Amniotic epithelial cell (primary cell): ENCODE measurements at regions not wholly inside any gene's neighbourhood (a gene's known extent, or its start where the extent isn't known, plus 50 kb on each side); places are given as distances from the start of the nearest gene placed in this dataset.
"Not testable (repeated sequence)": the region's sequence is repeated elsewhere in the genome, so short reads cannot be mapped to it uniquely, and the experiment has no call there.

Source experiments
- DNase-seq: peaks from one replicate; pipeline ENCODE4 v3.0.0-alpha.2; 2010; ENCODE audit warnings: low read depth

DNA sequence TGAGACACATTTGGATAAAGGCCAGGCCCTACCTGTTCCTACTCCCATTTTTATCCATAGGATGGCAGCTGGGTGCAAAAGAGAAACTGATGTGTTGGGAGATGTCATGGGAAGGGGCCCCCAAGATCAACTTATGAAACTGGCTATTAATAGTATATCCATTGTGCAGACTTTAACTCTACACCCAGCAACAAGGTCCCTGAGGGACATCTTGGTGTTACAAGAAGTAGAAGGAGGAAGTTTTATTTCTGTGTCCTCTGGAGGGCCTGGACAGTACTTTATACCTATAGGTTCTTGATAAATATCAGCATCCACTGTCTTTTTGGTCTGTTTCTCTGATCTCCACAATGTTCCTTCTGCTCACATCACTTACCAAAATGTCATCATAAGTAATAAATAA is 84.6 kb downstream of the BTG1 start:
- no peak for DNase-seq

DNA sequence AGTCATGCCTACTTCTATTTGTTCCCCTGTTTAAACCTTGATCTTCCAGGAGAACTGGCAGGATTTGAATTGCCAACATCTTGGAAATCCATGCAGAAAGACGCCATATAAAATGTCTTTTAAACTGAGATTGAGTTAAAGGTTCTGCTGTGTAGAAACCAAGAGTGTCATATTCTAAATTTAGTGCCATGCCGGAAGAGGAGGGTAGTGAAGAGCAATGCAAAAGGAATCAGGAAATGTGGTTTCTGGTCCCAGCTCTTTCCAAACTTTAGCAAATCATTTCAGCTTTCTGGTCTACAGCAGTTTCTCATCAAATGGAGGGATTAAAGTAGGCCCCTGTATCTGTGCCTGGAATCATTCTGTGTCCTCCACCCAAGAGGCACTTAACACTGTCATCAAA is 85.7 kb downstream of the BTG1 start:
- DNase-seq, result peak; percentile 88

DNA sequence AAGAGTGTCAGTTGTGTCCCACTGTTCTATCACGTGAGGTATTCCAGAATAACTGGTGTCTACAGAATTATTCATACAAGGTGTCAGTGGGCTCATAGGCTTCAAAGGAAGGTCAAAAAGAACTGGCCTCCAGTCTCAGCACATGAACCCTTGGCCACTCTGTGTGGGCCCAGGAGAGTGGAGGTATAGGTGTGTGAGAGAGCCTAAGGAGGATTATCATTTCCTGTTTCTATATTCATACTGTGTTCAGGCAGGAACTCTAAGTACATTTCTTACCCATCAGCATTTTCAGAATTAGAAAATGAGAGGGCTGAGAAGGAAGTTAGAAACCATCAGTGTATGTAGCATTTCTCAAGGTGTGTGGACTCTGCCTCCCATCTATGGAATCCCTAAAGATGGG is 87.0 kb downstream of the BTG1 start:
- no peak for DNase-seq

DNA sequence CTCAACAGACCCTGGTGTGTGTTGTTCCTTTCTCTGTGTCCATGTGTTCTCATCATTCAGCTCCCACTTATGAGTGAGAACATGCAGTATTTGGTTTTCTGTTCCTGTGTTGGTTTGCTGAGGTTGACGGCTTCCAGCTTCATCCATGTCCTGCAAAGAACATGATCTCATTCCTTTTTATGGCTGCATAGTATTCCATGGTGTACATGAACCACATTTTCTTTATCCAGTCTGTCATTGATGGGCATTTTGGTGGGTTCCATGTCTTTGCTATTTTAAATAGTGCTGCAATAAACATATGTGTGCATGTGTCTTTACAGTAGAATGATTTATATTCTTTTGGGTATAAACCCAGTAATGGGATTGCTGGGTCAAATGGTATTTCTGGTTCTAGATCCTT is 88.9 kb downstream of the BTG1 start:
- not testable (repeated sequence) for DNase-seq

DNA sequence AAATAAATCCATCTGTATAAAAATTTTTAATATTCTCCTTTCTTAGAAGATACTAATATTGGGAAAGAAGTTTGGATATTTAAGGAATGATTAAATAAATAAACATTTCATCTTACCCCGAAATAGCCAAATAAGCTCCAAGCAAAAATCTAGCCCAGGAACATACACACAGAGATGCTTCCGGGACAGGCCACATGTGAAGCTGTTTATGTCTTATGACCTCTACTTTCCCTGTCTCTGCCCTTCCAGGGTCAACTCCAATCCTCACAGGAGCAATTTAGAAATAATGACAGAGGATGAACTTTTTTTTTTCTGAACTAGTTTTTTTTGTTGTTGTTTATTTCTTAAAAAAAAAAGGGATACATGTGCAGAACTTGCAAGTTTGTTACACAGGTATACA is 89.4 kb downstream of the BTG1 start:
- no peak for DNase-seq

DNA sequence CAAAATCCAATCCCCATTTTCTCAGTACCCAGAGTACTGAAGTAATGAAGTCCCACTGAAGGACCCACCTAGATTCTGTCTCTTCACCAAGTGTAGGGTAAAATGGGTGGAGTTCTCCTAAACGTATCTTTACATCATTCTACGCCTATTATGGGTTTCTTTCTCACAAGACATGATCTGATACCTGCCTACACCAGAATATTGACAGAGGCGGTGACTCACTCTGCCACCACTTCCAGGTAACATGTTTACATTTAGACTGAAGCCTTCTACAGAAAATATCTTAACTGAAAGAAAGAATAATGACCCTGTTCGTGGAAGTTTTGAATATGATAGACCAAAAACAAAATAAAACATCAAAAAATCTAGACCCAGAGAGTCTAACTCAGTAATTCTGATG is 89.8 kb downstream of the BTG1 start:
- DNase-seq, result no peak

DNA sequence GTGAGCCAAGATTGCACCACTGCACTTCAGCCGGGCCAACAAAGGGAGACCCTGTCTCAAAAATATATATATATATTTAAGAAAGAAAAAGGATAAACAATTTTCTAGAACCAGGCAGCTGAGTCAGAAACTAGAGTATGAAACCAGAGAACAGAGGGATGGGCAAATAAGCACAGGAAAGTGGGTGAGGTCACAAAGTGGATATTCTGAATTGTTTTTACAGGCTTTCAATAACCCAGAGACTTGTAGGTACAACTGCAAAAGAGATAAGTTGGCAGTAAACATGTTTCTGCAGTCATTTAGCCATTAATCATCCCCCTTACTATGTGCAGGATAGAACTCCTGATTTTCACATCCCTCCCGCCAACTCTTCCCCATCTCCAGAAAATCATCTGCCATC is 94.2 kb downstream of the BTG1 start:
- DNase-seq, result no peak

DNA sequence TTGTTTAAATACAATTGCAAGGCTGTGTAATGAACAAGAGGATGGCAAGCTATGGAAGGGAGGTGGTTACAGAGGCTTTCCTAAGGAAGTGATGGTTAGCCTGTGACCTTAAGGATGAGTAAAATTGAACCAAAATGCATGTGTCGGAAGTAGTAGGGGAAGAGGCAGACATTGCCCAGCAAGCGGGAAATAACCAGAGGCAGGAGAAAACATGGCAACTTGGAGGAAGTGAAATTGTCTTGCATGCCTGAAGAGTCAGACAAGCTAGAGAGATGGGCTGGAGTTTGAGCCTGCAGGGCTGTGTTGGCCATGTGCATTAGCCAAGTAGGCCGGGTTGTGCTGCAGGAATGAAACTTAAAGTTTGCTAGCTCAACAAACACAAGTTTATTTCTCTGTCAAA is 96.2 kb downstream of the BTG1 start:
- no peak for DNase-seq

DNA sequence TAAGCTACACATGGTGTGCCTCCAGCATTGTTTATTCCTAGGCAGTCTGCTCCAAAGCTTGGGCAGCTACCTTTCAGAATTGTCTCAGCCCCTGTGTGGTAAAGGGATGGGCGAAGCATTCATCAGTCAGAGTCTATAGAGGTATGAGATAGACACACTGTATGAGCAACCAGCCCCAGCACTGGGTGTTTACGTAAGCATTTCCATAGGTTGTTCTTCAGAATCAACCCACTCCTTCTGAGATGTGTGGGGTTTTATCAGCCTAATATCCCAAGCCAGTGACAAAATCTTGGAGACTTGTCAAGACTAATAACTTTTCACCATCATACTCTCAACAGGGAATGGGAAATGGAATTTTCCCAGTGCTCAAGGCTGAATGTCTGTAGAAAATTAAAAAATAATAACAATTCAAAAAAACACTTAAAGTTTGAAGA is 98.2 kb downstream of the BTG1 start:
- no peak for DNase-seq

DNA sequence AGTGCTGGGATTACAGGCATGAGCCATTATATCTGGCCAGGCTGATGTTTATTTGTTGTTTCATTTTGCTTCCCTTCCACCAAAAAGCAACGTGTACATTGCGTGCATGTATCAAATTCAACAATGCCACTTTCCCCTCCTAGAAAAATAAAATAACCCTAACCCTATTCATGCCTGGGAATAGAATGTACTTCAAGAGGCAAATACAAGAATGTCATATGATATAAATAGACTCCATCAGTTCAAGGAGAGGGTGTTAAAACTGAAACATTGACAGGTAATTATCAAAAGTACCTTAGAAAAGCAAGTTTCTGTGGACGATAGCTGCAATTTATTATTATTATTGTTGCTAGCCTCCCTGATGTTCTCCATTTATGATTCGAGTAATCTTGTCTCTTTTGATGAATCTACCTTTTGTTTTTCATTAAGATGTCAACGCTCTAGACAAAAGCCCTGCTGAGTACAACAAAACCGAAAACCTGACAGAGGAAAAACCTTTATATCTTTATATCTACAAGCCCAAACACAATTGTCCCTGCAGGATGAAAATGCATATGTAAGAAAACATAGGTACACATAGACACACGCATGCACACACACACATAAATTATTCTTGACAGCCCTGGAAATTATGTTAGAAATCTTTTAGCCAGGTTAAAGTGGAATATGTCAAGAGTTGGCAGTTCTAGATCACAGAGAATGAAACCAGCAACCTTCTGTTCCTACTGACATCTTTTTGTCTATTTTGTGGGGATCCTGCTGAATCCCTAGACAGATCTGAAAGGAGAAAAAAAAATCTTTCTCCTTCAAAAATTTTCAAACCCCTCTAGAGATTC is 98.9 kb downstream of the BTG1 start:
- DNase-seq, result no peak

DNA sequence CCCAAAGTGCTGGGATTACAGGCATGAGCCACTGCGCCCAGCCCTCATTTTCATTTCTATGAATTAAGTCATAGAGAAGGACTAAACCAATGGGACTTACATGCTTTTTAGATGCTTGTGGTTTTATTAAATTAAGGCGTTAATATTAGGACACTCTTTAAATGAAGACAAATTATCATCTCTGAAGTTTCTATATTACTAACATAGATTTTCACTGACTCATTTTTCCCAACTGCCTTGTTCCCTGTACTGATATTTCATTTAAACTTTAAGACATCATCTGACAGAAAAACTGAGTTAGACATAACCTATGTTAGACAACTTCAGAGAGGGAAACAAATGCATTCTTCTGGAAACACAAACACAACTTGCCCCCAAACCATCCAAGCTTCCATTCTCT is 99.8 kb downstream of the BTG1 start:
- DNase-seq, result no peak

DNA sequence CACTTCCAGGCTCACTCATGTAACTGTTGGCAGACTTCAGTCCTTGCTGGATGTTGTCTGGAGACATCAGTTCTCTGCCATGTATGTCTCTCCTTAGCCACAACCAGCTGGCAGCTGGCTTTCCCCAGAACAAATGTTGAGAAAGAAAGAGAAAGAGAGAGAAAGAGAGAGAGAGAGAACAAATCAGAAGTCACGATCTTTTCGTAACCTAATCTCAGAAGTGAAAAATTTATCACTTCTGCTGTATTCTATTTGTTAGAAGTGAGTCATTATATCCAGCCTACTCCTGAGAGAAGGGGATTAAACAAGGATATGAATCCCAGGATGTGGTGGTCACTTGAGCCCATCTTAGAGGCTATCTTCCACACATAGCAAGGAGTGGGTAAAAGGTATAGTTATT is 101.2 kb downstream of the BTG1 start:
- peak; percentile 62 for DNase-seq

DNA sequence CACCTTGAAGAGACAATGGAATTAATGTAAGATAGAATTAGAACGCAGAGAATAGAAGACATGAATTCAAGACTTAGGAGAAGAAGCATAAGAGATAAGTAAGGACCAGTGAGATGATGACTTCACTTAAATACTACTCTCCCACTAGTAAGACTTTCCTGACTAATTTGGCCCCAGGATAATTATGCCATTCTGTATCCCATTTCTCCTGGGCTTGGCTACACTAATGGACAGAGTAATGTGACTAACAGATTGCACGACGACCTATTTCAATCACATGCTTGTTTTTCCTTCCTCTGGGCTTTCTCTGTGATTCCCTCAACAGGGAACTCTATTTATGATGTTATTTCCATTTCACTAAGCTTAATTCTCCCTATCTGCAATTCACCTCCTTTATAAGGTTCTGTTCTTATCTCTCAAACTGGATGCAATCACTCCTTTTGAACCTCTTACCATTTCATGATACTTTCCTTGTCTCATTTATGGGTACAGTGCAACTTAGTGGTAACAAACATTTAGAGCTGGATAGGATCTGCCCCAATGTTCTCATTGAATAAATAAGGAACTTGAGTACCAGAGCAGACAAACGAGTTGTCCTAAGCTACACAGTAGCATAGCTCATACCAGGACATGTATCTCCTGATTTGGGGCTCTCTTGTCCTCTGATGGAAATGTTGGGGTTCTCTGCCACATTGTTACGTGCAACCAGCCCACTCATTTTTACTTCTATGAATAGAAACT is 102.7 kb downstream of the BTG1 start:
- no peak for DNase-seq

DNA sequence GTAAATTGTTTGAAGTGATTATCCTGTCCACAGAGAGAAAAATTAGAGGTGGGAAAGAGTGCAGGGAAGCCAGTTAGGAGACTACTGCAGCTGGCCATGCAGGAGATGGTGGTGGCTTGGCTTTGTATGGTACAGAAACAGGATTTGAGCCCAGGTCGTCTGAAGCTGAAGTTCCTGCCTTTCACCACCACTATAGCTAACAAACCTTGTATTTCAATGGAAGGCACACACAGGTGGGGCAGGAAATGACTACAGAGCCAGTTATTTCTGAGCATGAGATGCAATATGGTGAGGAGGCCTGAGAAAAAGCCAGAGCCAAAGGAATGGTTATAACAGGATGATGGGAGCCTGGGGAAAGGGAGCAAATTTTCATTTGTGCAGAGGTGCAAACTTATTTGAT is 103.9 kb downstream of the BTG1 start:
- no peak for DNase-seq

DNA sequence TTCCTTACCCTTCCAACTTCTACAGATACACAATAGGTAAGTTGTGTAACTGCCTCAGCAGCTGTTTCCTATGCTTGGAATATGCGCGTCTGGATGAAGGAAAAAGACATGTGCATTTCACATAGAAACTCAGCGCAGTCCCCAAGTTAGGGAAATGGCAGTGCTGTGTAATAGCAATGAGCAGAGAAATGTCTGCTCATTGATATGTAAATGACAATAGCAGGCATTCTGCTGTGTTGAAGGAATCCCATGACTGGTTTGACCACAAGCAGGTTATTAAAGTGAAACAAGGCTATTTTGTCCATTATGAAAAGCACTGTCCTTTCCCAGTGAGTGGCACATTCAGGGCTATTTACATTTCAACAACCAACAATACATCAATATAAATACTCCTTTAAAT is 106.6 kb downstream of the BTG1 start:
- no peak for DNase-seq

DNA sequence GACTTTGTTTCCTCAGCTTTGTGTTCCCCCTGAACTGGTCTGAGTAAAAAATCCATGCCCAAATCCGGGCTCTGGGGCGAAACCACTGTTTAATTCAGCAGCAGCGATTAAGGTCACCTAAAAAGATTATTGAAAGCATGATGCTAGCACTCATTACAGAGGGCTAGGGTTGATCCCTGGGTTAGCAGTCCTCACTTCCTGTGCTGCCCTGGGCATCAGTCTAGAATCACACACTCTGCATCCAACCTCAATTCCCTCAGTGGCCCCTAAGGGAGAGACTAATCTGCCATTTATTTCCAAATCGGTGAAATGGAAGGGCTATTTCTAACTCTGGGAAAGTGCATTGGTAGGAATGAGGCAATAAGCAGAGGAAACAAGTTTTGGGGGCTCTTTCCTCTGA is 107.2 kb downstream of the BTG1 start:
- DNase-seq, result no peak

DNA sequence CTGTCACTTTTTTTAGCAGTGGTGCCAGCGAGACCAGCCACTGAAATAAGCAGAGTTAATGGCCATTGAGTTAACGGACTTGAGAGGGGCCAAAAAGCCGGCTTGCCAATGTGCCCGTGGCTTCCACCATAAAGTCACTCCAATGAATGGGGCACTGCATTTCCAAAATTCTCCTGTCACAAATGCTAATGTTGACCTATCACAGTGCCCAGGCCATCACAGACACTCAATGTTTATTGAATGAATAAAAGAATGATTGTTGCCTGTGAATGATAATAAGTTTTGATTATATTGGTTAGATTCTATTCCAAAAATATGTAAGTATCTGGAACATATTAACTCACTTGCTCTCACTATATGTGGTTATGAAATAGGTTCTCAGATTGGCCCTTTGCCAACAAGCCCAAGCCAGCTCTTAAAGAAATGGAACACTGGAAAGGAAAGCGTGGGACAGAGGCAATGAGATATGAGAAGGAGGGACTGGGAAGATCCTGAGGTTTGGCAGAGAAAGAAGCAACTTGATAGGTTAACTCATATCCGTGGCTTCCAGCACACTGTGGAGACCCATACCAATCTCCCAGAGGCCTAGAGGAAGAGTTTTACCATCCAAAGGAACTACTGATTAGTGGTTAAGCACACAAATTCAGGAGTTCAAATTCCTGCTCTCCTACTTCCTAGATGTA is 108.7 kb downstream of the BTG1 start:
- DNase-seq, result peak; percentile 83

DNA sequence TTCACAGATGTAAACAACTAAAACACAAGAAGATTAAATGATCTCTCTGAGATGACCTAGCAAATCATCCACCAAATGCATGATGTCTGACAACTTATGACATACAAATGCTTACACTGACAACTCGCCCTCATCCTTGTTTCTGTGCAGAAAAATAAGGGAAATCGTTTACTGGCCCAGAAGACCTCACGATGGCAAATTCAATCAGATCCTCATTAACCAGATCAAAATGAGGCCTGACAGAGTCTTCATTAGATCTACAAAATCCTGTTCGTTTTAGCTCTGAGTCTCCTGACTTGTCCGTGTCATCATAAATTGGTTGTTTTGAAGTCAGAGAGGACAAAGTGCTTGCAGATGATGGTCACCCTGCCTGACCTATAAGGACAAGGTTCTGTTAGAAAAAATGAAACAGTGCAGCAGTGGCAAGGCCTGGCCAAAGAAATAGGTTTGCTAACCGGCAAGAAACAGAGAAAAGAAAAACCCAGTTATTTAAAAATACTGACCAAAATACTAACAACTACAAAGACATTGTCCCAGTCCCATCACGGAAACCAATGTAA is 109.5 kb downstream of the BTG1 start:
- DNase-seq, result no peak

DNA sequence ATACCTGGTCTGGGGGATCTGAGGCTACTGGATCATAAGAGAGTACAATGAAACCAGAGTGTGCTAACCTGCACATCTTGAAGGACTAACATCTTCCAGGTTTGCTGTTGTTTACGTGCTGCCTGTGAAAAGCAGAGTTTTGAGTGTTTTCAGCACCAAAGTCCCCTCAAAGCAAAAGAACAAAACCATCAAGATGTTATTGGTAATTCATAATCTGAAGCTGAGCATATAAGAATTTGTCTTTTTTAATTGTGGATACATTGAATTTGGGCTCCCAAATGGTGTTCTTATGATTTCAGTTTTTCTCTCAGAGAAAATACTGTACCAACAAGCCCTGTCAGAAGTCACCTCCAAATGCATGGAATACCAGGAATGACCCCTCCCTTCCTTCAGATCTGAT is 110.2 kb downstream of the BTG1 start:
- DNase-seq, result no peak

DNA sequence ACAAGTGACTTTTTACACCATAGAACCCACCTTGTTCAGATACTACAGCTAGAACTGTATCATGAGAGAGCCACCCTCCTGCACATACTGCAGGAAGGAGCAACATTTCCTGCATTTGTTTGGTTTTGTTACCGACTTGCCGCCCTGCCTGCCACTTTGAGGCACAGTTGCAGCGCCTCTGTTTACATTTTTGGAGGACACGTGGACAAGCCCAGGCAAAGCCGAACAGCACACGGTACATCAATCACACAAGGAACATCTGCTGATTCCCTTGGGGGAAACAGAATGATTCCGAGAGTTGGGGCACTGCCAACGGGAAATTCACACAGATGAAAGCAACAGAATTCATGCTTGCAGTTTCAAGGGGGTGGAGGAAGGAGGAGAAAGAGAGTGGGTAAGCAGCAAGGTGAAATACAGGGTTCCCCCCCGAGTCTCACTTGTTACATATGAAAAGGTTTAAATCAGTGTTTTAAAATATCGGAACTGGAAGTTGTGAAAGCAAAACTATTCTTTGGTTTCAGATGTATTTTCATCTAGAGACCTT is 110.7 kb downstream of the BTG1 start:
- peak; percentile 86 for DNase-seq

DNA sequence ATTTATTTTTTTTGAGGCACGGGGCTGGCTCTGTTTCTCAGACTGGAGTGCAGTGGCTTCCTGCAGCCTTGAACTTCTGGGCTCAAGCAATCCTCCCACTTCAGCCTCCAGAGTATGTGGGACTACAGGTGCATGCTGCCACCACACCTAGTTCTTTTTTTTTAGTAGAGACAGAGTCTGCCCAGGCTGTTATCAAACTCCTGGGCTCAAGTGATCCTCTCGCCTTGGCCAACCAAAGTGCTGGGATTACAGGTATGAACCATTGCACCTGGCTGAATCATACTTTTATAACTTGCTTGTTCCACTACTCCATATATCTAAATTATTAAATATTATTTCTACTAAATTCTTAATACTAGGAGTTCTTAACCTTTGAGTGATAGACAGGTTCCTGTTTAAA is 111.6 kb downstream of the BTG1 start:
- no peak for DNase-seq

DNA sequence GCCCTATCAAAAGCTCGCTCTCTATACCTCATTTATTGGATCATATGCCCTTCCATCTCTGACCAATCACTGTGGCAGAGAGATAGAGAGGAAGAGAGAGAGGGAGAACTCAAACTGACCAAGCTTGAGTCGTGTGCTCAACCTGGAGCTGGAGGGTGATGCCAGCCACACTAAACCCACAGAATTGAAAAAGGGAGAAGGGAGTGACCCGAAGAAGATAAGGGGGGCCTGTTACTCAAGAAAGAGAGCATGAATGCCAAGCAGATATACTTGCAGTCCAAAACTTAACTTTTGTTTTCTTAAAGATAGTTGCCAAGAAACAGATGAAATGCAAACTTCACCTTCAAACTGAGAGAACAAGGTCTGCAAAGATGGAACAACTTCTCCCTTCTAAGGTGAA is 112.7 kb downstream of the BTG1 start:
- peak; percentile 51 for DNase-seq
